HG03064 (cell line): ENCODE measurements at regions not wholly inside any gene's neighbourhood (a gene's known extent, or its start where the extent isn't known, plus 50 kb on each side); places are given as distances from the start of the nearest gene placed in this dataset.

Experiments
- ATAC-seq: cut with Tn5 transposase; IDR thresholded peaks from one replicate; pipeline ENCODE4 v1.9.1; 2021; ENCODE audit warnings: low read depth; ENCODE audit not compliant: unreplicated experiment

DNA sequence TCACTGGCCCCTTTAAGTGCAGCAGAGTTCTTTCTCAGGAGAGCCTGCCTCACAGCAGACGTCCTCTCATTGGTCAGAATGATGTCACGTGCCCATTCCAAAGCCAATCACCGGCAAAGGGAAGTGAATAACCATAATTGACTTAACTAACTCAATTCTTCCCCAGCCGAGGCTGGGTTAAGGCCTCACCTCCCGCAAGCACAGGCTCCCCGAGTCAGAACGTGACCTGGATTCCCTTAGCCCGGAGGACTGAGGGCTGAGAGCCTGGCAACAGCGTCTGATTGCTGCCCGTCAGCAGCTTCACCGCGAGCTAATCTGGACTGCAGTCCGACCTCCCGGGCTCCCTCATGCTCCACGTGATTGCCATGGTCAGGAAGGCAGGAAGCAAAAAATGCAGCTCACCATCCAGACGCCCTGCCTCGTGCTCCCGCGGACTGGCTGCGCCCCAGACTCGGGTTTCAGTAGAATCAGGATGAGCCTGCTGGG lies 92.1 kb upstream of the FZD10 start:
- no peak for ATAC-seq

DNA sequence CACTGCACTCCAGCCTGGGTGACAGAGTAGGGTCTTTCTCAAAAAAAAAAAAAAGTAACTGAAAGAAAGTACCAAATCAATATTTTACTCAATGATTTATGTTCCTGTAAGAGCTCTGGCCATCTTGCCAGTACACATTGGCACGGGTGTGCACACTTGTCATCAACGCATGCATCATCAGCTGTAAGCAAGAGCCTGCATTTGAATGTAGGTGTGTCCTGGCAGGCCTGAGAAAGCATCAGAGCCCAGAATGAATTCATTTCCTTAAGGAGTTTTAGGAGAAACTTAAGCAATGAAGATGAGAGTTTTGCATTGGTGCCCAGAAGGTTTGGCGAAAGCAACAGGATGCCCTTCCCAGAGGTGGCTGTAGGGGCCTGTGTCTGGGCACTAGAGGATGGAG lies 88.5 kb upstream of the FZD10 start:
- ATAC-seq: no peak

DNA sequence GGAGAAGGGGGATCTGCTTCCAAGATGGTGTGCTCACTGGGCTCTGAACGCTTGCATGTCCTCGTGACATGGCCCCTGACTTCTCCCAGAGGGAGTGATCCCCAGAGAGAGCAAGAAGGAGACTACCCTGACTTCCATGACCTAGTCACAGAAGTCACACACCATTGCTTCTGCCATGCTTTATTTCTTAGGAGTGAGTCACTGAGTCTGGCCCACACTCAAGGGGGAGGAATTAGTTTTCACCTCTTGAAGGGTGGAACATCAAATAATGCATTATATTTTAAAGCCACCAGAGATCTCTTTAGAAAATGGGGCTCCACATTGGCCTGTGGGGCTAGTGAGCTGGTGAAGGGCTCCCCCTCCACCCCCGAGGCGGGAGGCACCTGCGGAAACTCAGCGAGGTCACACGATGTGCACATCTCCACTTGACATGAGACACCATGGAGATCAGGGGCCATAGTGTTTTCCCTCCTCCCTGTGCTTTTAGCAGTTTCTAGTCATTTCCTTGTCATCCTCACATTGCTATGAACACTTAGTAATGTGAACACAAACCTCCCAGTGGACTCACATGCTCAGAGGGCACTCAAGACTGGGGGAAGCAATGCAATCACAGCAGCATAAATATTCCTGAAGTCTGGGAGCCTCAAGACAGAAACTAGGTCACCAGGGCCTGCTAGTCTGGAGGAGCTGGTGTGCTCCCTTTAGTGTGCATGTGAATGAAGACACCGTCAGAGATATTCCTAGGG lies 87.4 kb upstream of the FZD10 start:
- no peak for ATAC-seq

DNA sequence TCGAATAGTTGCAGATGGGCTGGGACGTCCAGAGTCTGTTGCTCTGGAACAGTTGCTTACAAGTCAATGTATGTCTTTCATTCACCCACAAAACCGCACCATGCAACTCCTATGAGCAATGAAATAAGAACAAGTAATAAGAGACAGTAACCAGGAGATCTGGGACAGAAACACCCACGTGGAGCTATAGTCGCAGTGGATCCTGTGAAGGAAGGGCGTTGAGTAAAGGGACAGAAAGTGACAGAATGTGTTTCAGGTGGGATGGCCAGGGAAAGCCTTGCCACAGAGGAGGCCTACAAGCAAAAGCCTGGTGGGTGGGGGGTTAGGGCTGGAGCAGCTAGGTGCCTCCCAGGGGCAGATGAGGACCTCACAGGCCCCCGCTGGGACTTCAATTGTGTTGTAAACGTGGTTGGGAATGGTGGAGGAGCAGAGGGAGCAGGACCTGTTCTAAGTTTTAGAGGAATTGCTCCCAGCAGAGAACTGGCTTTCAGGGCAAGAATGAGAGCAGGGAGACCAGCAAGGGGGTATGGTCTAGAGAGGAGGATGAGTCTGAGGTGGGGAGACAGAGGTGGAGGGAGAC lies 86.7 kb upstream of the FZD10 start:
- no peak for ATAC-seq

DNA sequence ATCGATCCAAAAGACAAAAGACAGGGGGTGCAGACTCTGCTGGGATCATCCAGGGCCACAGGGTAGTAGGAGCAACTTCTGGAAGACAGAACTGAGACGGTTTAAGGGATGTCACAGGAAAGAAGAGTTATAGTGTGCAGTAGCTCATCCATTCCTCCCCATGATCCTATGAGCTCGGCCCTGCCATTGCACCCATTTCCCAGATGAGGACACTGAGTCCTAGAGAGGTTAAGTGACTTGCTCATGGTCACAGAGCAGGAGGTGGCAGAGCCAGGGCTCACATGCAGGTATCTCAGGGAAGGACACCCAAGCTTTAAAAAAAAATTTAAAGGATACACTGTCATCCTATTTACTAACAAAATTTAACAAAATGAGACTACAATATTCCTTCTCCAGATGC lies 86.1 kb upstream of the FZD10 start:
- ATAC-seq: no peak

DNA sequence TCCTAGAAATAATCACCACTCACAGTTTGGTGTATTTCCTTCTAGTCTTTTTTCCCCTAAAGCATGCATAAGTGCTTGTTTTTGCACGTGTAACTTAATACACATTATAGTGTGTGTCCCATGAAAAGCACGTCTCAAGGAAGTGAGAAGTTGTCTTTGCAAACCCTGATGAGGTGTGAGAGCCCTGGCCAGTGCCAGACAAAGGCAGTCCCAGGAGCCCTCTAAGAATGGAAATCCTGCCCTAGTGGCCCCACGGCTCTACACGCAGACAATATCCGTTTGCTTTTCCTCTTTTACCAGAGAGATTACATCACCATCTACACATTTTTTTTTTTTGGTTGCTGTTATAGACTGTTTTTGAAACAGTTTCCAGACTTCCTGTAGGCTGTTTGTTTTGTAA lies 85.5 kb upstream of the FZD10 start:
- ATAC-seq: no peak

DNA sequence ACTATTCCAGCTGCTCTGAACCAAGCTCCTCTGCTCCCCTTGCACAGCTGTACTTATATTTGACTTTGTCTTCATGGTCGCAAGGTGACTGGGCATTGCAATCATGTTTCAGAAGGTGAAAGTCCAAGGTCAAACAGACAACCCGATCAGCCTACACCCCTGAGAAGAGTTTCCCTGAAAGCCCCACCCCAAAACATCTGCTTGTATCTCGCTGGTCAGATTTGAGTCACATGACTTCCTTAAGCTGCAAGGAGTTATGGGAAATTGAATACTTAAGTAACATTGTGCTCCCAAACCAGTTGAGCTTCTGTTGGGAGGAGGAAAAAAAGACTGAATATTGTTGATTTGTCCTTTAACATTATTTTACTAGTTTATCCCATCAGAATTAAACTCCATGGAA lies 83.4 kb upstream of the FZD10 start:
- ATAC-seq: no peak

DNA sequence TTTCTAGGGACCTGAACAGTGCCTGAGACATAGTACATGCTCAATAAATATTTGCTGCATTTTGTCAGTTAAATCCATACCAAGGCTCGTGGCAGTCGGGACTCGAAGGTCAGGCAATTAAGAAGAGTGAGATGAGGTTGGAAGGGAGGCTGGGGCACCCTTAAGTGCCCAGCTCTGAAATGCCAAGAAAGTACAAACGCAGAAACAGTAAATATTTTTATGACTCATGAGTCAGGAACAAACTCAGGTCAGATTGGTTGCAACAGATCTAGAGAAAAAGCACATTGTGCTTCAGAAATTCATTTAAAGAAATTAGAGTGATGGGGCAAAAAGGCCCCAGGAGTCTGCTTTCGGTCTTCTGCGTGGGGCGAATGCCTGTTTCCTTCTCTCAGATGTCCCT lies 83.0 kb upstream of the FZD10 start:
- no peak for ATAC-seq

DNA sequence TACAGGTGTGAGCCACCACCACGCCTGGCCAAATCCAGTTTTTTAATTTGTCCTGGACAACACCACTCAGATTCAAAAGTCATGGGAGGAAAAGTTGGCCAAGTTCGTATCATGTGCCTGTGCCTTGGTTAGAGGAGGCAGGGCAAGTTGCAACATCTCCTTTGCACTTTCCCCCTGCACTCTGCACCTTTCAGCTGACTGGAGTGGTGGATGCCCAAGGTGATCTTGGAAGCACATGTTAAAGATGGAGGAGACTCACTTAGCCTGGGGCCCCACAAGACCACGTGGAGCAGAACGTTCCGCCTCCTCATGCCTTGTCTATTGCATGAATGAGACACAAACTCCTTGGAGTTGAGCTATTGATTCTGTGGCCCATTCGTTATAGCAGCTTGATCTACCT lies 82.1 kb upstream of the FZD10 start:
- no peak for ATAC-seq

DNA sequence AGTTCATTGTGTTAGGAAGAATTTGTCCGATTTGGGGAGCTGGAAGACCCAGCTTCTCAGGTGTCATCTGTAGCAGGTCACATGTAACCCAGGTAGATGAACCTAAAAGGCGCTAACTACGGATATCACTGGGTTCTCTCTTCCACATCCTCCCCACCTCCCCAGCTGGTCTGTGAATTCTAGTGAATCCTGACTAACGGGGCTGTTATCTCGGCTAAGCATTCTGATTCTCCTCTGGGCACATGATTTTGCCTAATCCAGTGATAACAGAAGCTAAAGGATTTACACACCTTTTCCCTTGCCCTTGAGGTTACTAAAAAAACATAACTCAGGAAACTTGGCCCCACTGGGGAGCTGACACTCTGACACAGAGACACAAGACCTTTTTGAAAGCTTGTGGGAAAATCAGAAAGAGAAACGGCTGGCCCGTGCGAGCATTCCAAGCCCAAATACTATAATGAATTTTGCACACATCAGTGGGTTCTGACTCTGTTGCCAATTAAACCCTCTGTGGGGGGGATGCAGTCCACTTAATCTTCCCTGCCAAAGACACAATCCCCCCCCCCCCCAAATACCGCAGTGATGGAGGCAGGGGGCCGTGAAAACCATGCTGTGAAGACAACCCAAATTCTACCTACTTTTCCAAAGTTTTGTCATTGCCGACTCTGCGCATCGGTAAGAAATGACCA lies 81.0 kb upstream of the FZD10 start:
- ATAC-seq: no peak

DNA sequence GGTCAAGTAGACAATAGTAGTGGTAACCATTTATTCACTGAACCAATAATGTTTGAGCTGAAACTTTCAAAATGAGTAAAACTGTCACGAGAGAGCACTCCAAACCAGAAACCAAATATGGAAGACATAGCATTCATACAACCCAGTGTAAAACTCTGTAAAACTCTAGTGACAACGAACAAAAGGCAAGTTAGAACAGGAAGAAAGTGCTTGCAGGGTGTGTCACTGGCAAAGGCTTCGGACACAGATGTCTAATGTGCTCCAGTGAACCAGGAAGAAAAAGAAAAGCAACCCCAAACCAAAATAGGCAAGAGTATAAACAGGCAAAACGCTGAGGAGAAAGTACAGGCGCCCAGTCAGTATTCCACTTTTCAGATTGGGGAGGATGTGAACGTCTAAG lies 79.3 kb upstream of the FZD10 start:
- ATAC-seq: no peak

DNA sequence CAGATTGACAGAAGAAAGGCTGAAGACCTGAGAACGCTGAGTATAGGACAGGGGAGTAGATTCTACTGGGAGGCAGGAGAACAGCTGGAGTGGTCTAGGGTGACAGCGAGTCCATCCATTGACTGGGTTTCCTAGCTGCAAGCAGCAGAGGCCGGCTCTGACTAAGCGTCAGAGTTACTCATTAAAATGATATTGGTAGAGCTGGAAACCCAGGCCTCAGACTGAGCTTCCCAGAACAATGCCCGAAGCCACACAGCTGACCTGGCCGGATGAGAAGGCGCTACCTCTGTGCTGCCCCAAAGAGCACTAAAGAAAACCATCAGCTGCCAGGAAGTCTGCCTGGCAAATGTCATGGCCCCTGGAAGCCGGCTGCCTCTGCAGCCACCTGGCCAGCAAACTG lies 78.5 kb upstream of the FZD10 start:
- no peak for ATAC-seq

DNA sequence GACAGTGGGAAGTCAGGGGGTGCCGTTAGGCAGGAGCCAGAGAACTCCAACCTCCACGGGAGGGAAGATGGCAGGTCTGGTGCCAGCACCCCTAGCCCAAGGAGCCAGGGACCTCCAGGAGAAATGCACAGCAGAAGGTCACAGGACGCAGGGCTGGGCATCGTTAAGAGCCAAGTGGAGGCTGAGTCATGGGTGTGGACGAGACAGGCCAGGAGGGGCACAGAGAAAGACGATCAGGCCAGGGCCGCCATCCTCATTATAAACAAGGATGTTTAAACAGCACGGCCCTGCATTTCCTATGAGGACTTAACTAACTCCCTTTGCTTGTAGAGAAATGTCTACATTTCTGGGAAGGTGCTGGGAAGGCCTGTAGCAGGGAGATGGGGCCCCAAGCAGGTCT lies 77.9 kb upstream of the FZD10 start:
- no peak for ATAC-seq

DNA sequence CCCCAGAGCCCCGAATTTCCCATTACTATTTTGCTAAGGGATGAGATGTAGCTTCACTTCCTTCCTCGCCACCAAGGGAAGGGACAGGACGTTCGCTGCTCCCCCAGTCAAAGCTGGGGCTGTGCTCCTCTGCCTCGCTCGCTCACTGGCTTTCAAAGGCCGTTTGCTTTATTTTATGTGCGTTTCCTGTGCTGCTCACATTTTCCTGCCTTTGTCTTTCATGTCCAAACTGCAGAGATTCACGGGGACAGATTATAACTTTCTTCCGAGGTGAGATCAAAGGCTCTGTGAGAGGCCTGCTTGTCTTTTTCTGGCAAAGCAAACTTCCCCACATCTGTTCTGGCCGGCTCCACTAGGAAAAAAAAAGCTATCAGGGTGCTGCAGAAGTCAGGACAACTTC lies 76.0 kb upstream of the FZD10 start:
- no peak for ATAC-seq

DNA sequence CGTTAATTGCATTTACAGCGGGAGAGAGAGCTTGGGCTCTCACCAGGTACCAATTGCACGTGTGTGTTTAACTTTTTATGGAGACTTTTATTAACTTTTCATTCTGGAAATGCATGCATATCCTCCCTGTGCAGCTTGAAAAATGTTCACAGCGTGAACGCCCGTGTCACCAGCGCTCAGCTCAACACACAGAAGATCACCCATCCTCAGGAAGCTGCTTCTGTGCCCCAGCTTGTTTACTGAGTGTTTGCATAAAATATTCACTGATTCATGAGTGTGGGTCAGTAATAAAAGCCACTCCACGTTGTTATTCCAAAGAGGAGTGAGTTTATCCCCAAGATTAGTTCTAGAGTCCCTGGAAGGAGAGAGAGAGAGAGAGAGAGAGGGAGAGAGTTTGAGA lies 75.5 kb upstream of the FZD10 start:
- ATAC-seq: no peak

DNA sequence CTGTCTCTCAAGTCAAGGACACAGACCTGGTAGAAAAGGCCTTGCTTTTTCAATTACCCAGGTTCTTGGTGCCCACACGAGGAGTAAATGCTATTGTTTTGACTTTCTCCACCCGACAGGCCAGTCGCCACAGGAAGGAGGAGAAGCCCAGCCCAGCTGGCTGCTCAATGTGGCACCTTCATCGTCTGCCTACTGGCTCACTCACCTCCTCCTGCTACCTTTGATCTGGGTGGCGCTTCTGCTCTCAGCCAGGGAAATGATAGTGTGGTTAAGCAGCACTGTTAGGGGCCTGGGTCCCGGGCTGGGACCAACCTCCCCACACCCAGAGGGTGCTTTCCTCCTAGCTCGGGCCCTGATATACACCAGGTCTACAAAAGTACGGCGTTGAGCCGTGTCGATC lies 75.0 kb upstream of the FZD10 start:
- ATAC-seq: no peak

DNA sequence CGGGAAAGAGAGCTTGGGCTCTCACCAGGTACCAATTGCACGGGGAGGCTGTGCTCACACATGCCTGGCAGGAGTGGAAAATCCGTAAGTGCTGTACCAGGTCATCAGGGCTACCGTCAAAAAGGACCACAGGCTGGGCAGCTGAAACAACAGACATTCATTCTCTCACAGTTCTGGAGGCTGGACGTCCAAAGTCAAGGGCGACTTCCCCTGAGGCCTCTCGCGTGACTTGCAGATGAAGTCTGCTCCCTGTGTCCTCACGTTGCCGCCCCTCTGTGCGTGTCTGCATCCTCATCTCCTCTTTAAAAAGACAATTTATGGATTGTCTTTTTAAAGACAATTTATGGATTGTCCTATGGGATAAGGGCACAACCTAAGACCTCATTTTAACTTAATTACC lies 73.8 kb upstream of the FZD10 start:
- ATAC-seq: no peak

DNA sequence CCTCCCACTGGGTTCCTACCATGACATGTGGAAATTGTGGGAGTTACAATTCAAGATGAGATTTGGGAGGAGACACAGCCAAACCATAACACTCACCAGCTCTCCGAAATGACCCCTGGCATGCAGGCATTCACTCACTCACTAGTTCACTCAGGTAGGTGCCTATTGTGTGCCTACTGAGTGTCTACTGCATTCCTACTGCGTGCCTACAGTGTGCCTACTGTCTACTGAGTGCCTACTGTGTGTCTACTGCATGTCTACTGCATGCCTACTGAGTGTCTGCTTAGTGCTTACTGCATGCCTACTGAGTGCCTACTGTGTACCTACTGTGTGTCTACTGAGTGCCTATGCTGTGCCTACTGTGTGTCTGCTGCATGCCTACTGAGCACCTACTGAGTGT lies 71.7 kb upstream of the FZD10 start:
- no peak for ATAC-seq

DNA sequence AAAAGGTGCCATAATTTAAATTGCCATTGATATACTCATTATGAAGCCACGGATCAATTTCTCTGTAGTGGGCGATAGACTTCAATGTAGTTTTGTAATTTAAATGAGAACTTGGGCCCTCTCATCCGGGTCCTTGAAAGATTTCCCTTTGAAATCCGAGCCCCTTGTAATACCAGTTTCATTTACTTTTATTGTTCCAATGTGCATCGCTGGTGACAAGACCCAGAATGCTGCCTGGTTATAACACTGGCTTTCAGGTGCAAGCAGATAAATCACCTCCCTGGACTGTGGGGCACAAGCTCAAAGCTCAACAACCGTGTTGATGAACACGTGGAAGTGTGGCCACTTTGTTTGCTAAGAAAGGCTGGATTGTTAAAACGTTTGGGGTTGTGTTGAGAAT lies 68.9 kb upstream of the FZD10 start:
- ATAC-seq: no peak

DNA sequence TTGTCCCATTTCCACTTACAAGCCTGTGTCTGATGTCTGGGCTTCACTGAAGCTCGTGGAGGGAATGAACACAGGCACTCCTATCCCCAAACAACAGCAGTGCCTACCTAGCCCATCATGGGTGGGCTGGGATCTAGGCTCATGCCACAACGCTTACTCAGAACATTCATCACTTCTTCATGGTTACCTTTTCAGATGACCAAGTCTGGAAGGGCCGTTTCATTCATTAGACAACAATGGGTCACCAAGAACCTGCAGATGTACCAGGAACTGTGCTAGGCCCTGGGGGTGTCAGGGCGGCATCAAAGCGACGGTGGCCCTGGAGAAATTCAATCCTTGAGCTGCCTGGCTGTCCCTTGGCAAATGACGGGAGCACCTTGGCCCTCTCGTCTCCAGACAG lies 64.9 kb upstream of the FZD10 start:
- ATAC-seq: no peak

DNA sequence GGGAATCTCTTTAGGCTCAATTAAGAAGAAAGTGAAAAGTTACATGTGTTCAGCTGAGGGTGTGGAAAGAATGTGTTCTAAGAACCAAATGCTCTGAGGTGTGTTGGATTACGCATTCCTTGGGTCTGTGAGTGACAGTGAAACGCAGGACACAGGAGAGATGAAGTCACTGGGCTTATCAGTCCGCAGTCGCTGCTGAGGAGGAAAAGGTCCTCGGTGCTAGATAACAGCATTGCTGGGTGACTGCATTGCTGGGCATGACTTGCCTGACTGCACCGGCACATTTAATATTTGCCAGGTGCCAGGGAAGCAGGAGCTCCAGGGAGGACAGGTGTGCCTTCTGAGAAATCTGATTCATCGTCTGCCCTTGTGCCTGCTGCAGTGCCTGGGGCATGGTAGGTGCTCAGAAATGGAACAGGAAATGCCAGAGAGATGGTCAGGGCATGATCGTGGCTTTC lies 64.4 kb upstream of the FZD10 start:
- ATAC-seq: no peak
